Frontal cortex (tissue), 3 donors: ENCODE measurements at regions not wholly inside any gene's neighbourhood (a gene's known extent, or its start where the extent isn't known, plus 50 kb on each side); places are given as distances from the start of the nearest gene placed in this dataset.
A peak's percentile ranks its signal among the peaks of the same experiment; 100 is the strongest.
"Not testable (repeated sequence)": the region's sequence is repeated elsewhere in the genome, so short reads cannot be mapped to it uniquely, and the experiment has no call there.

Experiments
- DNase-seq, 2 donors: peaks; one replicate each; pipeline ENCODE4 v3.0.0; 2012; ENCODE audit warnings: low spot score in 2 of 2
- FAIRE-seq: peaks from 2 replicates; lab custom pipeline; 2012; peaks lifted over from hg19 to GRCh38; lab: Jason Lieb, UNC
- donor health status: control.
- donor health status: control.
- donor health status: control.

DNA sequence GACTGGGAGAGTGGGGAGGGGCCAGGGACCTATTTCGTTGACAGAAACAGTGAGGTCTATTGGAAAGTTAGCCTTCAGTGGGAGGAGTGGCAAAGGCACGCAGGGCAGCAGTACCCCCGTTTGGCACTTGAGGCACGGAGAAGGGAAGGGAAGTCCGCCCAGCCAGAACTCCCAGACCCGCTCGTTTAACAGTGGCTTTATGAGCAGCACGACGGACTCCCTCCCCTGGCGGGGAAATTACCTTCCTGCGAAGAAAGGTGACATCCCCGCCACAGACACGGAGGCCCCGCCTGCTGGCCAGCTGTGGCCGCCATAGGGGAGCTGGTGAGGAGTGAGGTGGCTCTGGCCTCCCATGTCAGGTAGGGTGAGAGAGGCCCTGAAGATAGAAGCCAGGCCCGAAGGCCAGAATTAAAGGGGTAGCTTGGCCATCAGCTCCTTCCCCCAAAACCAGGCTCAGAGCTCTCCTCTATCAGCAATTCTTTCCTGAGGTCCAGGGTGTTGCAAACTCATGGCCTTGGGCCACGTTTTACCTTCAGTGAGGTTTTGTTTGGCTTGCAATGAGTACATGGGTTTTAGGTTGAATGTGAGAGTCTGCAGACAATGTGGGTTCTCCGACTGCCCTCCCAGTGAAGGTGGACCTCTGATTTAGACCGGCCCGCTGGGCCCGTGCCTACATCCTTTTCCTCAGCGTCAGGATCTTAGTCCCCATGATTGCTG lies 123.7 kb downstream of the MRPL14 start:
- DNase-seq, result no peak
- FAIRE-seq, result no peak

DNA sequence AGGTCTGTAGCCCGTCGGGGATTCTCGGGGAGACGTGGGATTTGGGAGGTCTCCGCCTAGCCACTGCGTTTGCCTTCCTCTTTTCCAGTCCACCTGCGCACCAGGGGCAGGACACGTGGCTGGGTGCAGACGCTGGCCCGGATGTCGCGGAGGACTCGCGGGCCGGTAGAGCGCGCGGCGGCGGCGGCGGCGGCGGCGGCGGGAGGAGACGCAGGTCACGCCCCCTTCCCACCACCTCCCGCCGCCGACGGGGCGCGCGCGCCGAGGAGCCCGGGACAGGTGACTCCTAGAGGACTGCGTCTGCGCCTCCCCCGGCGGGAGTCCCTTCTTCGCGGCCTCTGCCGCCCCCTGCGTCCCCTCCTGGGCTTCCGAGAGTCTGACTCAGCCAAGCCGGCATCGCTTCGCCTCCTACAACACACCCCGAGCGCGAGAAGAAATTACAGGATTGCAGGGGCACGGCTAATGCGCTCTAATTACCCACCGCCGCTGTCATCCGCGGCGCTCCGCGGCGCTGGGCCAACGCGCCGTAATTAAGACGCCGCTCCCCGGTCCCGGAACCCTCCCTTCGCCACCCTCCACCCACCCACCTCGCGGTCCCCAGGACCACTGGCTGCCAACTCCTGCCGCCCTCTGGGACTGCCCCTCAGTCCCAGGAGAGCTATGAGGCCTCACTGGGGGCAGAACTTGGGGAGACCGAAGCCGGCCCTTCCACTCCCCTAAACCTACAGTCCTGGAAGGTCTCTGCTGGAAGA lies 124.5 kb downstream of the MRPL14 start:
- peak; percentile 45 to 70 for DNase-seq
- FAIRE-seq, result no peak

DNA sequence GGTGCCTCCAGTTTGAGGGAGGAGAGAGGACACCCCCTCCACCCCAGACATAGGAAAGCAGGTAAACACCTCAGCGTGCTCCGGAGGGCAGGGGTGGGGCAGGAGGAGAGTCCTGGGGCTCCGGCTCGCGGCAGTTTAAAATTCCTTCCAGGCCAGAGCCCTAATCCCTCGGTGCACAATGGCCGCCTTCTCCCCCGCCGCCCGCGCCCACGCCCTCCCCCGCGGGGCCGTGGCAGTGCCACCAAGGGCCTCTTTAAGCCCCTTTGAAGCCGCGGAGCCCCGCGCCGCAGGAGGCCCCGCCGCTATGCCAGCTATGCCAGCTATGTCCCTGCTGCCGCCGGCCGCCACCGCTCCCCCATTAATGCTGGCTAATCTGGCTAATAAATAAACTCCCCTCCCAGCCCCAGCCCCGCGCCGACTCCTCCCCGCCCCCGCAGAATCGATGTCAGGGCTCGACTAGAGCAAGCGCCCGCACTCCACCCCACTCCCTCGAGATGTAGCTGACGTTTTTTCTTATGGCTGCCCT lies 125.1 kb downstream of the MRPL14 start:
- DNase-seq, result no peak
- FAIRE-seq, result no peak

- no peak for DNase-seq
- FAIRE-seq, result no peak
Measured at GRCh38 chr6:44001318-44002066, 125.8 kb downstream of the MRPL14 start.

DNA sequence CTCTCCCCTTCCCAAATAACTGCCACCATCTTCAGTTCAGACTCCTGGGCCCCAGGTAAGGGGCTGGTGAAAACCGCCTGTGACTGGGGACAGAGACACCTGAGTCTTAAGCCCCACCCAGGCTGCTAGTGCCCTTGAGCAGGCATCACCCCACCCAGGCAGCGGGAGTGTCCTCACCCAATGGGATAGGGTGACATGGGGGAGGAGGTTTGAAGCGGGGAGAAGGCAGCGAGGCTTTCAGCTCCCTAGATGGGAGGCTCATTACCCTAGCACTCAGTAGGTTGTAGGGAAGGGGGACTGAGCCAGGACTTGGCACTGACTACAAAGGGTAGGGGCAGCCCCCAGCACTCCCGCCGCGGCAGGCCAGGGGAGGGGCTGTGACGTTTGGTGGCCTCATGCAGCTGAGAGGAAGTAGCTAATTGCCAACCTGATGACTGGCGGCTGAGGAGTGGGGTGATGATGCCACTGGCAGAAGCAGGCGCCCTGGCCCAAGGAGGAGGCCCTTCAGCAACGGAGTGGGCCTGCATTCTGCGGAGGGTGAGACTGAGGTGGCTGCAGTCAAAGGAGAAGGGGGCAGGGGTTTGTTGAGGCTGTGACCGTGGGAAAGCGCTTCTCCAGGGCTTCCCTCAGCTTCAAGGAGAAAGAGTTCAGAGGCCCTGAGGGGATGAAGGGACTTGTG lies 126.9 kb downstream of the MRPL14 start:
- no peak for FAIRE-seq
- DNase-seq, result no peak

- no peak for DNase-seq
- FAIRE-seq, result no peak
Measured at GRCh38 chr6:43999628-44000027, 127.6 kb downstream of the MRPL14 start.

DNA sequence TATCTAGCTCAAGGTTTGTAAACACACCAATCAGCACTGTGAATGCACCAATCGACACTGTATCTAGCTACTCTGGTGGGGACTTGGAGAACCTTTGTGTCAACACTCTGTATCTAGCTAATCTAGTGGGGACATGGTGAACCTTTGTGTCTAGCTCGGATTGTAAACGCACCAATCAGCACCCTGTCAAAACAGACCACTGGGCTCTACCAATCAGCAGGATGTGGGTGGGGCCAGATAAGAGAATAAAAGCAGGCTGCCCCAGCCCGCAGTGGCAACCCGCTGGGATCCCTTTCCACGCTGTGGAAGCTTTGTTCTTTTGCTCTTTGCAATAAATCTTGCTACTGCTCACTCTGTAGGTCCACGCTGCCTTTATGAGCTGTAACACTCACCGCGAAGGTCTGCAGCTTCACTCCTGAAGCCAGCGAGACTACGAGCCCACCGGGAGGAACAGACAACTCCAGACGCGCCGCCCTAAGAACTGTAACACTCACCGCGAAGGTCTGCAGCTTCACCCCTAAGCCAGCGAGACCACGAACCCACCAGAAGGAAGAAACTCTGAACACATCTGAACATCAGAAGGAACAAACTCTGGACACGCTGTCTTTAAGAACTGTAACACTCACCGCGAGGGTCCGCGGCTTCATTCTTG lies 128.5 kb downstream of the MRPL14 start:
- FAIRE-seq, DNase-seq: not testable (repeated sequence)

- FAIRE-seq, DNase-seq: not testable (repeated sequence)
Measured at GRCh38 chr6:43997990-43998585, 129.2 kb downstream of the MRPL14 start.

DNA sequence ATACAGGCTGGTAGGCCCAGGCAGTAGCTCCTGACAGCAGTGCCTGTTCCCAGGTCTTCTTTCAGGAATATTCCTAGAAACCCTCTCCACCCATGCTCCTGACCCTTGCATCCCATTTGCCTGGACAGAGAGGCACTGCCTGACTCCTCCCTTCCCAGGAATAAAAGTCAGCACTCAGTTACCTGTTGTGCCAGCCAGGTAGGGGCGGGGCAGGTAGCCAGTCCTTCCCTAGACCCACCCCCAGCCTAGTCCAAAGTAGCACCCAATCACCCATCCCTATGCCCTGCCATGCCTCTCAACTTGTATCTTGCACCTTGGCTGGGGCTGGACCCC lies 129.9 kb downstream of the MRPL14 start:
- DNase-seq (no peak), FAIRE-seq (no peak)

- FAIRE-seq, result no peak
Measured at GRCh38 chr6:43996618-43997344, 130.5 kb downstream of the MRPL14 start.

DNA sequence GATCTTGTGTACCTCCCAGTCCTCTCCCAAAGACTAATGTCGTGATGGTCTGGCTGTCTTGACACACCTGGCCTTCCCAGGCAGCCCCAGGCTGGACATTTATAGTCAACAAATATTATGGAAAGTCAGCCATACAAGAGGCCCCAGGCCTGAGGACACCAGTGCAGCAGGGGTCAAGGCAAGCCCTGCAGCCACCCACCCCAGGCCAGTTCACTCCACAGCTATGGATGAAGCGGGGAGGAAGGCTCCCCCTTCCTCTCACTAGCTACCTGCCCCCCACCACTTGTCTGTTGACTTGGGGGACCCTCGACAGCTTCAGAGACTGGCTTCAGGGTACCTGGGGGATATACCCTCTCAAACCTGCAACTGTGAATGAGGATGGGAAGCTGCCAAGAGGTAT lies 132.1 kb downstream of the MRPL14 start:
- FAIRE-seq, result no peak

More at GRCh38 chr6:43996618-43997344, 130.5 kb downstream of the MRPL14 start:
- DNase-seq, result no peak

DNA sequence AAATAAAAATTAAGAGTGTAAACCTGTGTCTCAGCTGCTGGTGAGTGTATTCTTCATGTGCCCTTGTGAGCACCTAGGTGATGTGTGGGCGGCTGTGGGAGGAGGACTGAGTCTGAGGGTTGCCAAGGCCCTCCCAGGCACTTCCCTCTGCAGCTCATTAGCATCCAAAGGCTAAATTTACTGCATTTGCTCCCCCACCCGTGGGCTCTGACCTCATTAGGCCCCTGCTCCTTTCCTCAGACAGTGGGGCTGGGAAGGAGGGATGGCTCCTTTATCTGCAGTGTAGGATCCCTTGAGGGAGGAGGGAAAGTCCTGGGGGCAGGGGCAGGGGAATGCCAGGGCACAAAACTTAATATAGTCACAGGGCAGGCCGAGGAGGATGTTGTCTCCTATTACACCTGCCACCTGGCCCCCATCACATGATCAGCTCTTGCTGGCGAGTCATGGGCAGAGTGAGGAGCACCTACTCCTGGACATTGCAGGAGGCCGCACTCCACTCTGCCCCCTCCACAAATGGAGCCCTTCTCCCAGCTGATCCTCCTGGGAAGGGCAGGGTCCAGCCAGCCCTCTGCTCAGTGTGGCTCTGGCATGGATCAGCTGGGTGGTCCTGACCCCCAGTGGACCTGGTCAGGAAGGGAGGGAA lies 133.2 kb downstream of the MRPL14 start:
- DNase-seq, result no peak

More for the DNA sequence above, 132.1 kb downstream of the MRPL14 start:
- no peak for DNase-seq

GRCh38 chr6:43992783-43993644 lies 134.2 kb downstream of the MRPL14 start:
- DNase-seq (no peak), FAIRE-seq (no peak)

More for the DNA sequence above, 133.2 kb downstream of the MRPL14 start:
- FAIRE-seq, result no peak

GRCh38 chr6:43992126-43992663 lies 135.1 kb downstream of the MRPL14 start:
- DNase-seq (no peak), FAIRE-seq (no peak)

DNA sequence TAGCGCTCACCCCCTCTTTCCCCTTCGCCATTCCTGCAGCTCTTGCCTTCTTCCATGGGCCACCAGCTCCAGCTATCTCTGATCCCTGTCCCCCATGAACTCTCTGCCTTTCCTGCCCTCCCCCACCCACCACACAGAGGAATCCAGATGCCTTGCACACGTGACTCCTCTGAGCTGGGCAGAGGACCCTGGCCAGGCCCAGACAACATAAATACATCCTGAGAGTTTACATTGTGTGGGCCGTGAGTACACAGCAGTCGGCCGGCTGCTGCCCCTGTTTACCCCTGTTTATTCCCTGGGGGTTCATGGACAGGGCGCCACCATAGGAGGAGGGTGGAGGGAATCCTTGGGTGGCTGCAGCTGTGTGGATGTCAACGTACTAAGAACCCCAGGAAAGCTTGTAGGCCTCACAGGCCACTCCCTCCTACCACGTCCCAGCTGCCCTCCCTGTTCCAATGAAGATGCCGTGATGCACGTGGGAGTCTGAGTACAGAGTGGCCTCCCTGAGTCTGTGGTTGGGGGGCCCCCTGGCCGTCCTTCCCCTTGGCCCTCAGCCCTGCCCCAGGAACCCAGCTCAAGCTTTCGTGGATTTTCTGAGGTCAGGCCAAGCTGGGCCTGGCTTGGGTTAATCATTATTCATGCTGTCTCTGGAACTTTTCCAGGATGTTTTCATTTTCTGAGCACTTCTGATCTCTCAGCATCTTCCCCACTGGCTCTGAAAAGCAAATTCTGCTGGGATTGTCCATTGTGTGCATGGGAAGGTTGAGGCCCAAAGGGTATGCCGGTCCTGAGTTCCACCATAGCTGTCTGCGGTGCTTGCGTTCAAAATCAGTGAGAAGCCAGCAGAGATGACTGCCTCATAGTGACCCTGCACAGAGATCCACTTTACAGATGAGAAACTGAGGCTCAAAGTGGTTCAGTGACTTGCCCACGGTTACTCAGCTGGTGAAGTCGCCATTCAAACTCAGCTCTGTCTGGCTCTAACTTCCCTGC lies 136.3 kb downstream of the MRPL14 start:
- FAIRE-seq, result no peak
- DNase-seq, result no peak

DNA sequence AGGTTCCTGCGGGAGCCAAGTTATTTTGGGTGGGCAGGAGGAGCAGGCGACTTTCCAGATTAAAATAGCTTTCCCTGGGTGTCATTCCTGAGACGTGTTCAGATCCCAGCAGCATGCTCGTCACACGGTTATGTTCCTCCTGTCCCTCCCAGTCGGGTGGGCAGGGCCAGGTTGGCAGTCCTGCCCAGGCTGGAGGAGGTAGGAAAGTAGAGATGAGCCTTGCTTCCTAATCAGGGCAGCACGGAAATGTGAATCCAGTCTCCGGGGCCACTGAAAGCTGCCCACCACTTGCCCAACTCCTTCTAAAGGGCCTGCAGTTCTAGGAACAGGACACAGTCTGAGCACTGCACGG lies 137.0 kb downstream of the MRPL14 start:
- DNase-seq (peak in 1 of 2 donors; percentile 44), FAIRE-seq (no peak)
